H1 (cell line): ENCODE measurements at regions not wholly inside any gene's neighbourhood (a gene's known extent, or its start where the extent isn't known, plus 50 kb on each side); places are given as distances from the start of the nearest gene placed in this dataset.

Experiments used
- GTF2F1 ChIP-seq: IDR thresholded peaks from 2 replicates; pipeline ENCODE4 v1.6.1; 2012; ENCODE audit warnings: low read depth, low read length, improper control_type of control experiment, borderline replicate concordance
- KDM4A ChIP-seq: IDR thresholded peaks from one replicate; pipeline ENCODE4 v1.7.1; 2012; ENCODE audit warnings: low read depth, mild to moderate bottlenecking, moderate library complexity, low read length, inconsistent platforms; ENCODE audit not compliant: severe bottlenecking
- TF ChIP-seq, protein P1 (sequence below), 3 experiments: IDR thresholded peaks; 1 replicate in 2 of 3; 2 replicates in 1 of 3; pipeline versions ENCODE4 v1.5.1 to v1.6.1; 2011; ENCODE audit warnings: low read length in 3 of 3, mild to moderate bottlenecking in 3 of 3, inconsistent platforms in 2 of 3, low read depth in 1 of 3, moderate library complexity in 1 of 3; ENCODE audit not compliant: insufficient read depth in 1 of 3; ENCODE audit errors: control extremely low read depth in 1 of 3

DNA sequence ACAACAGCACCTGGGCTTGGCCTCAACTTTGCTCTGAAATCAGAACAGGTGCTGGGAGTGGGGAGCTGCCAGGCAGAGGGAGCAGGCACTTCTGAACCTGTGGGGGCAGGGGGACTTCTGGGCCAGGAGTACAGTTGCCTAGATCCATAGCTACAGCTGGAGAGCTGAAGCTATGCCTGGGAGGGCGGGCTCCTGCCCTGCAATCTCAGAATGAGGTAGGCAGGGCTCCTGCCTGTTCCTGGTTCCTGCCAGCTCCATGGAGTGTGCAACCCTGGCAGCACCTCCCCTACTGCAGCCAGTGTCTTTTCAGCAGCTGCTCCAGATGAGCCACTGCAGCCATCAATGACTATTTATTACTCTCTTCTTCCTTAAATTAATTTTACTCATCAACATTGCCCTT lies 62.1 kb upstream of the NAV3 start (continued):
- TF ChIP-seq, protein P1, sequence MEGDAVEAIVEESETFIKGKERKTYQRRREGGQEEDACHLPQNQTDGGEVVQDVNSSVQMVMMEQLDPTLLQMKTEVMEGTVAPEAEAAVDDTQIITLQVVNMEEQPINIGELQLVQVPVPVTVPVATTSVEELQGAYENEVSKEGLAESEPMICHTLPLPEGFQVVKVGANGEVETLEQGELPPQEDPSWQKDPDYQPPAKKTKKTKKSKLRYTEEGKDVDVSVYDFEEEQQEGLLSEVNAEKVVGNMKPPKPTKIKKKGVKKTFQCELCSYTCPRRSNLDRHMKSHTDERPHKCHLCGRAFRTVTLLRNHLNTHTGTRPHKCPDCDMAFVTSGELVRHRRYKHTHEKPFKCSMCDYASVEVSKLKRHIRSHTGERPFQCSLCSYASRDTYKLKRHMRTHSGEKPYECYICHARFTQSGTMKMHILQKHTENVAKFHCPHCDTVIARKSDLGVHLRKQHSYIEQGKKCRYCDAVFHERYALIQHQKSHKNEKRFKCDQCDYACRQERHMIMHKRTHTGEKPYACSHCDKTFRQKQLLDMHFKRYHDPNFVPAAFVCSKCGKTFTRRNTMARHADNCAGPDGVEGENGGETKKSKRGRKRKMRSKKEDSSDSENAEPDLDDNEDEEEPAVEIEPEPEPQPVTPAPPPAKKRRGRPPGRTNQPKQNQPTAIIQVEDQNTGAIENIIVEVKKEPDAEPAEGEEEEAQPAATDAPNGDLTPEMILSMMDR (IDR thresholded peaks at IDR 0.05; ENCODE audit: control extremely low read depth in 1 of 3, insufficient read depth in 1 of 3, low read depth in 1 of 3, low read length in 3 of 3) = no peak
- TF ChIP-seq GTF2F1 = no peak
- TF ChIP-seq KDM4A = no peak
